WTC11 (cell line): ENCODE measurements at regions not wholly inside any gene's neighbourhood (a gene's known extent, or its start where the extent isn't known, plus 50 kb on each side); places are given as distances from the start of the nearest gene placed in this dataset.

Source experiments
- ATAC-seq: fragments of 200-7000 bp; cut with Tn5 transposase; 2 replicates; pipeline ENCODE4 v1.10.0; 2021; ENCODE audit warnings: mild to moderate bottlenecking, moderate library complexity
- CTCF ChIA-PET: fragments of 300-600 bp; sonication (Branson Sonifier 250); formaldehyde crosslinking; loops from one replicate; lab custom pipeline; 2021; ENCODE audit warnings: antibody characterized with exemption; lab: Charles Lee
- POLR2A ChIA-PET: fragments of 350-600 bp; sonication (Branson Sonifier 250); formaldehyde crosslinking; loops from one replicate; lab custom pipeline; 2021; ENCODE audit warnings: antibody characterized with exemption; lab: Charles Lee
- DNase-seq: peaks from one replicate; pipeline ENCODE4 v3.0.0; 2021; ENCODE audit warnings: low spot score
- H3K27ac Mint-ChIP-seq: 2 replicates; pipeline ENCODE4 v1.8.0; 2021; ENCODE audit warnings: mixed read lengths
- H3K27me3 Mint-ChIP-seq: 2 replicates; pipeline ENCODE4 v1.8.0; 2021; ENCODE audit warnings: low read depth, mild to moderate bottlenecking, moderate library complexity, mixed read lengths
- H3K36me3 Mint-ChIP-seq: 2 replicates; pipeline ENCODE4 v1.8.0; 2021; ENCODE audit warnings: mixed read lengths
- H3K4me1 Mint-ChIP-seq: 2 replicates; pipeline ENCODE4 v1.8.0; 2022; ENCODE audit warnings: mixed read lengths
- H3K4me3 Mint-ChIP-seq: 2 replicates; pipeline ENCODE4 v1.8.0; 2021; ENCODE audit warnings: mild to moderate bottlenecking, moderate library complexity, mixed read lengths
- H3K9me3 Mint-ChIP-seq: 2 replicates; pipeline ENCODE4 v1.8.0; 2021; ENCODE audit warnings: mixed read lengths
- AR ChIP-seq: fragments of 250-450 bp; sonication (Bioruptor Pico); IDR thresholded peaks from 2 replicates; pipeline ENCODE4 v1.9.0; 2021; ENCODE audit warnings: mild to moderate bottlenecking
- CREM ChIP-seq: sonication (generic); formaldehyde crosslinking; IDR thresholded peaks from 2 replicates; pipeline ENCODE4 v1.8.1; 2022; ENCODE audit warnings: mild to moderate bottlenecking, missing genetic modification reagents, moderate library complexity
- CTCF ChIP-seq: fragments of 200-600 bp; IDR thresholded peaks from 2 replicates; pipeline ENCODE4 v1.8.0; 2022; ENCODE audit warnings: antibody characterized with exemption
- E2F1 ChIP-seq: sonication (generic); formaldehyde crosslinking; IDR thresholded peaks from 2 replicates; pipeline ENCODE4 v1.8.0; 2022; ENCODE audit warnings: mild to moderate bottlenecking, missing genetic modification reagents
- EMX1 ChIP-seq: fragments of 250-450 bp; sonication (Bioruptor Pico); IDR thresholded peaks from 2 replicates; pipeline ENCODE4 v1.8.0; 2021; ENCODE audit warnings: mild to moderate bottlenecking
- ERG ChIP-seq: fragments of 250-450 bp; sonication (Bioruptor Pico); IDR thresholded peaks from 2 replicates; pipeline ENCODE4 v1.8.0; 2021; ENCODE audit warnings: mild to moderate bottlenecking
- ESRRA ChIP-seq: sonication (generic); formaldehyde crosslinking; IDR thresholded peaks from 2 replicates; pipeline ENCODE4 v1.8.1; 2022; ENCODE audit warnings: mild to moderate bottlenecking, missing genetic modification reagents, borderline replicate concordance
- ETV6 ChIP-seq: sonication (generic); formaldehyde crosslinking; IDR thresholded peaks from 2 replicates; pipeline ENCODE4 v1.8.1; 2022; ENCODE audit warnings: mild to moderate bottlenecking, missing genetic modification reagents
- FOXJ3 ChIP-seq: sonication (generic); formaldehyde crosslinking; IDR thresholded peaks from 2 replicates; pipeline ENCODE4 v1.9.0; 2021; ENCODE audit warnings: missing genetic modification reagents, mild to moderate bottlenecking, borderline replicate concordance
- HMGA2 ChIP-seq: fragments of 250-450 bp; sonication (Bioruptor Pico); IDR thresholded peaks from 2 replicates; pipeline ENCODE4 v1.4.0; 2021; ENCODE audit warnings: mild to moderate bottlenecking, moderate library complexity
- IRF2 ChIP-seq: sonication (generic); formaldehyde crosslinking; IDR thresholded peaks from 2 replicates; pipeline ENCODE4 v1.8.0; 2022; ENCODE audit warnings: low read depth, missing genetic modification reagents, borderline replicate concordance
- MXD4 ChIP-seq: fragments of 250-450 bp; sonication (Bioruptor Pico); IDR thresholded peaks from 2 replicates; pipeline ENCODE4 v1.8.0; 2021; ENCODE audit warnings: mild to moderate bottlenecking, moderate library complexity, borderline replicate concordance
- NFYB ChIP-seq: sonication (generic); formaldehyde crosslinking; conservative IDR thresholded peaks from 2 replicates; pipeline ENCODE4 v1.8.0; 2022; ENCODE audit warnings: low read depth, missing genetic modification reagents
- NR1H2 ChIP-seq: sonication (generic); formaldehyde crosslinking; IDR thresholded peaks from 2 replicates; pipeline ENCODE4 v1.9.0; 2021; ENCODE audit warnings: mild to moderate bottlenecking, moderate library complexity, missing genetic modification reagents
- NR3C1 ChIP-seq: sonication (generic); formaldehyde crosslinking; conservative IDR thresholded peaks from 2 replicates; pipeline ENCODE4 v1.8.1; 2023; ENCODE audit warnings: low read depth, mild to moderate bottlenecking, missing genetic modification reagents
- OVOL2 ChIP-seq: fragments of 250-450 bp; sonication (Bioruptor Pico); IDR thresholded peaks from 2 replicates; pipeline ENCODE4 v1.9.0; 2021; ENCODE audit warnings: mild to moderate bottlenecking, borderline replicate concordance
- PRRX2 ChIP-seq: fragments of 250-450 bp; sonication (Bioruptor Pico); IDR thresholded peaks from 2 replicates; pipeline ENCODE4 v1.8.0; 2021; ENCODE audit warnings: mild to moderate bottlenecking
- TCF7 ChIP-seq: sonication (generic); formaldehyde crosslinking; IDR thresholded peaks from 2 replicates; pipeline ENCODE4 v1.8.0; 2022; ENCODE audit warnings: mild to moderate bottlenecking, low read depth, missing genetic modification reagents, moderate library complexity
- ZNF121 ChIP-seq: sonication (generic); formaldehyde crosslinking; IDR thresholded peaks from 2 replicates; pipeline ENCODE4 v1.8.0; 2023; ENCODE audit warnings: missing genetic modification reagents
- ZNF219 ChIP-seq: sonication (generic); formaldehyde crosslinking; IDR thresholded peaks from 2 replicates; pipeline ENCODE4 v1.8.0; 2023; ENCODE audit warnings: missing genetic modification reagents, mild to moderate bottlenecking, borderline replicate concordance
- ZNF396 ChIP-seq: fragments of 250-450 bp; sonication (Bioruptor Pico); IDR thresholded peaks from 2 replicates; pipeline ENCODE4 v1.8.0; 2021; ENCODE audit warnings: mild to moderate bottlenecking, moderate library complexity, borderline replicate concordance
- ZNF416 ChIP-seq: fragments of 250-450 bp; sonication (Bioruptor Pico); IDR thresholded peaks from 2 replicates; pipeline ENCODE4 v1.9.0; 2021; ENCODE audit warnings: mild to moderate bottlenecking, inconsistent platforms
- TF ChIP-seq, protein P1 (sequence below): sonication (generic); formaldehyde crosslinking; IDR thresholded peaks from 2 replicates; pipeline ENCODE4 v1.8.1; 2022; ENCODE audit warnings: missing genetic modification reagents, borderline replicate concordance
- TF ChIP-seq, protein P2 (sequence below): sonication (generic); formaldehyde crosslinking; IDR thresholded peaks from 2 replicates; pipeline ENCODE4 v1.8.1; 2023; ENCODE audit warnings: mild to moderate bottlenecking, missing genetic modification reagents

DNA sequence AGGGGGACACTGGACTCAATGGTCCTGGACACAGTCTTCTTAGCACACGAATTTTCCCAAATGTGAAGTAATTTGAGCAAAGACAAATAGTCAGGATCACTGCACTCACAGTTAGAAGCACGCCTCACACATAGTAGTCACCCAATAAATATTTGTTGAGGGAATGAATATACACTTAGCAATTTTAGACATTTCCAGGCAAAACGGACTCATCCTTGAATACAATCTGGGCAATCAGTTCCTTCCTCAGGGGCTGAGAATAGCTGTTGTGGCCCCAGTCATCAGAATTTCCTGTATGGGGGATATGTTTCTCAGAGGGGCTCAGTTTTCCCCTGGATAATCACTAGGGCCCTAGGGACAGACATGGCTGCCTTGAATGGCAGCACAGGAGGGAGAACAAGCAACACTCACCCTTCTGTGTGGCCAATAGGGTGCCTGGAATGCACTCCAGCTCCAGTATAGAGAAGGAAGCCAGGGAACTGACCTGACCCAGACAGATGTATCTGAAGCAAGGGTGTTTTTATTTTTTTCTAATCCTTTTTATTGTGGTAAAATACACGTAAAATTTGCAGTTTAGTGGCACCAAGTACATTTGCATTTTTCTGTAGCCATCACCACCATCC, 282.7 kb upstream of the ZNF32 start:
- H3K9me3 Mint-ChIP-seq, result peaks cover 20% of the 10 kb centered on the region
- no peaks in the 10 kb centered on the region; the same call in 1 of the 2 replicates for H3K36me3 Mint-ChIP-seq
- H3K4me1 Mint-ChIP-seq, result peaks cover 20% of the 10 kb centered on the region
- TF ChIP-seq ZNF396, result no peak
- TF ChIP-seq IRF2, result no peak
- TF ChIP-seq ERG (CRISPR knock-in tag), result no peak
- no peak for TF ChIP-seq CTCF
- TF ChIP-seq ZNF219 (CRISPR knock-in tag), result no peak
- no peak for TF ChIP-seq NFYB (CRISPR knock-in tag)
- no peak for TF ChIP-seq ETV6
- no peak for TF ChIP-seq EMX1
- TF ChIP-seq, protein P1, sequence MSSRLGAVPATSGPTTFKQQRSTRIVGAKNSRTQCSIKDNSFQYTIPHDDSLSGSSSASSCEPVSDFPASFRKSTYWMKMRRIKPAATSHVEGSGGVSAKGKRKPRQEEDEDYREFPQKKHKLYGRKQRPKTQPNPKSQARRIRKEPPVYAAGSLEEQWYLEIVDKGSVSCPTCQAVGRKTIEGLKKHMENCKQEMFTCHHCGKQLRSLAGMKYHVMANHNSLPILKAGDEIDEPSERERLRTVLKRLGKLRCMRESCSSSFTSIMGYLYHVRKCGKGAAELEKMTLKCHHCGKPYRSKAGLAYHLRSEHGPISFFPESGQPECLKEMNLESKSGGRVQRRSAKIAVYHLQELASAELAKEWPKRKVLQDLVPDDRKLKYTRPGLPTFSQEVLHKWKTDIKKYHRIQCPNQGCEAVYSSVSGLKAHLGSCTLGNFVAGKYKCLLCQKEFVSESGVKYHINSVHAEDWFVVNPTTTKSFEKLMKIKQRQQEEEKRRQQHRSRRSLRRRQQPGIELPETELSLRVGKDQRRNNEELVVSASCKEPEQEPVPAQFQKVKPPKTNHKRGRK (CRISPR knock-in tag), result no peak
- no peak for TF ChIP-seq MXD4
- no peak for TF ChIP-seq FOXJ3 (CRISPR knock-in tag)
- TF ChIP-seq HMGA2 (CRISPR knock-in tag), result no peak
- TF ChIP-seq ZNF416 (CRISPR knock-in tag), result no peak
- no peak for TF ChIP-seq OVOL2 (CRISPR knock-in tag)
- TF ChIP-seq AR (CRISPR knock-in tag), result no peak
- CTCF ChIA-PET, result no interaction called here
- H3K4me3 Mint-ChIP-seq, result no peak overlapping the region
- H3K27me3 Mint-ChIP-seq, result peaks cover 2% of the 10 kb centered on the region; the same call in 1 of the 2 replicates
- no peak overlapping the region for H3K27ac Mint-ChIP-seq
- no peak for ATAC-seq
- POLR2A ChIA-PET, result no interaction called here
- no peak for DNase-seq

- POLR2A ChIA-PET, result no interaction called here
- DNase-seq, result no peak
- no peak for ATAC-seq
- peaks cover 20% of the 10 kb centered on the region for H3K4me1 Mint-ChIP-seq
- no peak overlapping the region for H3K4me3 Mint-ChIP-seq
- peaks cover 2% of the 10 kb centered on the region; the same call in 1 of the 2 replicates for H3K27me3 Mint-ChIP-seq
- no peaks in the 10 kb centered on the region; the same call in 1 of the 2 replicates for H3K36me3 Mint-ChIP-seq
- TF ChIP-seq NR3C1 (CRISPR knock-in tag), result no peak
- TF ChIP-seq, protein P2, sequence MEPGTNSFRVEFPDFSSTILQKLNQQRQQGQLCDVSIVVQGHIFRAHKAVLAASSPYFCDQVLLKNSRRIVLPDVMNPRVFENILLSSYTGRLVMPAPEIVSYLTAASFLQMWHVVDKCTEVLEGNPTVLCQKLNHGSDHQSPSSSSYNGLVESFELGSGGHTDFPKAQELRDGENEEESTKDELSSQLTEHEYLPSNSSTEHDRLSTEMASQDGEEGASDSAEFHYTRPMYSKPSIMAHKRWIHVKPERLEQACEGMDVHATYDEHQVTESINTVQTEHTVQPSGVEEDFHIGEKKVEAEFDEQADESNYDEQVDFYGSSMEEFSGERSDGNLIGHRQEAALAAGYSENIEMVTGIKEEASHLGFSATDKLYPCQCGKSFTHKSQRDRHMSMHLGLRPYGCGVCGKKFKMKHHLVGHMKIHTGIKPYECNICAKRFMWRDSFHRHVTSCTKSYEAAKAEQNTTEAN (CRISPR knock-in tag), result no peak
- TF ChIP-seq NR1H2 (CRISPR knock-in tag), result no peak
- TF ChIP-seq MXD4, result no peak
- no peak for TF ChIP-seq ESRRA
- no peak for TF ChIP-seq PRRX2 (CRISPR knock-in tag)
- TF ChIP-seq CREM (CRISPR knock-in tag), result no peak
- no peak for TF ChIP-seq E2F1
- no peak for TF ChIP-seq HMGA2 (CRISPR knock-in tag)
- TF ChIP-seq NFYB (CRISPR knock-in tag), result no peak
- no peak for TF ChIP-seq ZNF121 (CRISPR knock-in tag)
- TF ChIP-seq TCF7 (CRISPR knock-in tag), result no peak
- TF ChIP-seq, all 79 proteins: peak for 0
- CTCF ChIA-PET, result interaction anchor here (1.4 kb wide), 1 partner anchor 241 kb away, joined by 3 read pairs; no protein-coding TSS in a partner anchor
- H3K27ac Mint-ChIP-seq, result no peak overlapping the region
- peaks cover 17% of the 10 kb centered on the region for H3K9me3 Mint-ChIP-seq
Observed at GRCh38 chr10:43930777-43931176, 282.1 kb upstream of the ZNF32 start.
